HEK293 (cell line): ENCODE measurements at regions not wholly inside any gene's neighbourhood (a gene's known extent, or its start where the extent isn't known, plus 50 kb on each side); places are given as distances from the start of the nearest gene placed in this dataset.
"Not testable (repeated sequence)": the region's sequence is repeated elsewhere in the genome, so short reads cannot be mapped to it uniquely, and the experiment has no call there.

ENCODE experiments used
- CTCF ChIA-PET: fragments of 350-600 bp; formaldehyde crosslinking; extraction: SDS; loops from one replicate; lab custom pipeline; 2021; ENCODE audit warnings: antibody characterized with exemption; lab: Yijun Ruan, JAX
- POLR2A ChIA-PET: fragments of 300-600 bp; formaldehyde crosslinking; extraction: SDS; loops from one replicate; lab custom pipeline; 2020; ENCODE audit warnings: antibody characterized with exemption, inconsistent platforms; lab: Yijun Ruan, JAX
- H3K27ac ChIP-seq: fragments of 200-500 bp; sonication (Bioruptor generic); 2 replicates; pipeline ENCODE4 v1.5.1; 2014; ENCODE audit warnings: low read depth, low read length, control low read depth, inconsistent platforms; ENCODE audit errors: extremely low read depth
- H3K36me3 ChIP-seq, 2 experiments: fragments of 200-500 bp in 1 of 2; sonication (Bioruptor generic) in 1 of 2; 1 replicate in 1 of 2; 2 replicates in 1 of 2; pipeline ENCODE4 v1.5.1; 2014 to 2017; ENCODE audit warnings: inconsistent platforms in 2 of 2, low read length in 2 of 2; ENCODE audit not compliant: control insufficient read depth in 2 of 2, insufficient read depth in 1 of 2
- H3K4me1 ChIP-seq: fragments of 200-500 bp; sonication (Bioruptor generic); 2 replicates; pipeline ENCODE4 v1.5.1; 2014; ENCODE audit warnings: mild to moderate bottlenecking, low read length, inconsistent platforms; ENCODE audit not compliant: control insufficient read depth, insufficient read depth
- H3K4me3 ChIP-seq: 2 replicates; pipeline ENCODE4 v1.5.1; 2011; ENCODE audit warnings: low read depth, mild to moderate bottlenecking, control low read depth, low read length, moderate library complexity
- H3K9me3 ChIP-seq: fragments of 200-500 bp; sonication (Bioruptor generic); 2 replicates; pipeline ENCODE4 v1.5.1; 2014; ENCODE audit warnings: low read depth, low read length, inconsistent platforms; ENCODE audit not compliant: control insufficient read depth, insufficient read depth
- HOXC10 ChIP-seq: sonication (generic); formaldehyde crosslinking; IDR thresholded peaks from 2 replicates; pipeline ENCODE4 v1.8.1; 2023; ENCODE audit warnings: mild to moderate bottlenecking, missing genetic modification reagents
- IKZF3 ChIP-seq: fragments of 450-650 bp; IDR thresholded peaks from 2 replicates; pipeline ENCODE4 v1.5.0; 2018; ENCODE audit warnings: missing biosample characterization, mild to moderate bottlenecking, missing genetic modification characterization, moderate library complexity
- MZF1 ChIP-seq: fragments of 450-650 bp; formaldehyde crosslinking; IDR thresholded peaks from 2 replicates; pipeline ENCODE4 v1.5.1; 2017; ENCODE audit warnings: missing biosample characterization, missing genetic modification characterization, borderline replicate concordance
- REPIN1 ChIP-seq: fragments of 450-650 bp; formaldehyde crosslinking; IDR thresholded peaks from 2 replicates; pipeline ENCODE4 v1.5.1; 2017; ENCODE audit warnings: missing biosample characterization, missing genetic modification characterization, low read depth
- ZBTB11 ChIP-seq: fragments of 450-650 bp; formaldehyde crosslinking; conservative IDR thresholded peaks from 2 replicates; pipeline ENCODE4 v1.5.1; 2016; ENCODE audit warnings: low read depth, missing biosample characterization, missing genetic modification characterization
- ZBTB44 ChIP-seq: fragments of 450-650 bp; IDR thresholded peaks from 2 replicates; pipeline ENCODE4 v1.5.1; 2018; ENCODE audit warnings: missing biosample characterization, mild to moderate bottlenecking, missing genetic modification characterization
- ZBTB7A ChIP-seq: fragments of 450-650 bp; formaldehyde crosslinking; IDR thresholded peaks from 2 replicates; pipeline ENCODE4 v1.5.1; 2016; ENCODE audit warnings: low read depth, missing biosample characterization, missing genetic modification characterization
- ZNF114 ChIP-seq: fragments of 450-650 bp; formaldehyde crosslinking; IDR thresholded peaks from 2 replicates; pipeline ENCODE4 v1.5.0; 2017; ENCODE audit warnings: missing biosample characterization, missing genetic modification characterization
- ZNF202 ChIP-seq: fragments of 450-650 bp; formaldehyde crosslinking; IDR thresholded peaks from 2 replicates; pipeline ENCODE4 v1.5.1; 2016; ENCODE audit warnings: missing biosample characterization, missing genetic modification characterization, borderline replicate concordance
- ZNF239 ChIP-seq: fragments of 450-650 bp; formaldehyde crosslinking; IDR thresholded peaks from 2 replicates; pipeline ENCODE4 v1.5.1; 2016; ENCODE audit warnings: missing biosample characterization, missing genetic modification characterization
- ZNF48 ChIP-seq: fragments of 450-650 bp; formaldehyde crosslinking; IDR thresholded peaks from 2 replicates; pipeline ENCODE4 v1.5.1; 2016; ENCODE audit warnings: missing biosample characterization, missing genetic modification characterization
- ZNF596 ChIP-seq: fragments of 450-650 bp; IDR thresholded peaks from 2 replicates; pipeline ENCODE4 v1.5.0; 2018; ENCODE audit warnings: missing biosample characterization, mild to moderate bottlenecking, missing genetic modification characterization, moderate library complexity
- ZNF658 ChIP-seq: fragments of 450-650 bp; formaldehyde crosslinking; IDR thresholded peaks from 2 replicates; pipeline ENCODE4; 2016; ENCODE audit warnings: missing biosample characterization, missing genetic modification characterization
- ZNF707 ChIP-seq: fragments of 450-650 bp; formaldehyde crosslinking; IDR thresholded peaks from 2 replicates; pipeline ENCODE4 v1.5.1; 2016; ENCODE audit warnings: missing biosample characterization, missing genetic modification characterization
- ZNF792 ChIP-seq: fragments of 450-650 bp; formaldehyde crosslinking; IDR thresholded peaks from 2 replicates; pipeline ENCODE4 v1.5.1; 2016; ENCODE audit warnings: missing biosample characterization, missing genetic modification characterization
- ZSCAN30 ChIP-seq: fragments of 450-650 bp; IDR thresholded peaks from 2 replicates; pipeline ENCODE4 v1.5.1; 2018; ENCODE audit warnings: missing biosample characterization, mild to moderate bottlenecking, missing genetic modification characterization, moderate library complexity
- TF ChIP-seq, protein P1 (sequence below): fragments of 450-650 bp; formaldehyde crosslinking; IDR thresholded peaks from 2 replicates; pipeline ENCODE4 v1.5.1; 2017; ENCODE audit warnings: missing biosample characterization, missing genetic modification characterization
- TF ChIP-seq, protein P2 (sequence below): fragments of 450-650 bp; formaldehyde crosslinking; IDR thresholded peaks from 2 replicates; pipeline ENCODE4 v1.5.1; 2017; ENCODE audit warnings: missing biosample characterization, mild to moderate bottlenecking, missing genetic modification characterization, moderate library complexity

DNA sequence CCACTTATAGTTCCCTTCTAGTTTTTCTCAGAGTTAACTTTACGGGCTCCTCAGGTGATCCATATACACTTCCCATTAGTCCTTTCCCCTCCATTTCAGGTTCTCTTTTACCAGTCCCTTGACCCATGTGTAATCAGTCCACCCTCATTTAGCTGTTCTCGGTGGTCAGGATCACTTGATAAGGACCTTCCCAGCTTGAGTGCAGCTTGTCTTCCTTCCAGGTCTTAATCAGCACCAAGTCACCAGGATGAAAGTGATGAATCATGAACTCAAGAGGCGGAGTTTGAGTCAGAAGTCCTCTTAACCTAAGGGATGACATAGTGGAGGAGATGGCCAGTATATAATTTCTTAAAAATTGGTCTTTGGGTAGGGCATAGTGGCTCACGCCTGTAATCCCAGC, 63.1 kb upstream of the CNTNAP2 start:
- no peaks in the 10 kb centered on the region for H3K36me3 ChIP-seq
- no peak overlapping the region for H3K27ac ChIP-seq
- POLR2A ChIA-PET, result no interaction called here
- no peak overlapping the region for H3K4me3 ChIP-seq
- CTCF ChIA-PET, result no interaction called here
- H3K4me1 ChIP-seq, result no peaks in the 10 kb centered on the region
- TF ChIP-seq ZBTB7A (no peak), IKZF3 (no peak), ZNF239 (tag by site-specific recombination) (no peak), ZNF658 (tag by site-specific recombination) (no peak), ZBTB11 (tag by site-specific recombination) (no peak), HOXC10 (CRISPR knock-in tag) (no peak), REPIN1 (tag by site-specific recombination) (no peak), ZNF48 (tag by site-specific recombination) (no peak), MZF1 (tag by site-specific recombination) (no peak), ZNF792 (tag by site-specific recombination) (no peak), ZNF114 (tag by site-specific recombination) (no peak), ZBTB44 (tag by site-specific recombination) (no peak), ZSCAN30 (no peak), ZNF707 (tag by site-specific recombination) (no peak), ZNF596 (tag by site-specific recombination) (no peak), ZNF202 (no peak)
- TF ChIP-seq, protein P1, sequence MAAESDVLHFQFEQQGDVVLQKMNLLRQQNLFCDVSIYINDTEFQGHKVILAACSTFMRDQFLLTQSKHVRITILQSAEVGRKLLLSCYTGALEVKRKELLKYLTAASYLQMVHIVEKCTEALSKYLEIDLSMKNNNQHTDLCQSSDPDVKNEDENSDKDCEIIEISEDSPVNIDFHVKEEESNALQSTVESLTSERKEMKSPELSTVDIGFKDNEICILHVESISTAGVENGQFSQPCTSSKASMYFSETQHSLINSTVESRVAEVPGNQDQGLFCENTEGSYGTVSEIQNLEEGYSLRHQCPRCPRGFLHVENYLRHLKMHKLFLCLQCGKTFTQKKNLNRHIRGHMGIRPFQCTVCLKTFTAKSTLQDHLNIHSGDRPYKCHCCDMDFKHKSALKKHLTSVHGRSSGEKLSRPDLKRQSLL (tag by site-specific recombination), result no peak
- TF ChIP-seq, protein P2, sequence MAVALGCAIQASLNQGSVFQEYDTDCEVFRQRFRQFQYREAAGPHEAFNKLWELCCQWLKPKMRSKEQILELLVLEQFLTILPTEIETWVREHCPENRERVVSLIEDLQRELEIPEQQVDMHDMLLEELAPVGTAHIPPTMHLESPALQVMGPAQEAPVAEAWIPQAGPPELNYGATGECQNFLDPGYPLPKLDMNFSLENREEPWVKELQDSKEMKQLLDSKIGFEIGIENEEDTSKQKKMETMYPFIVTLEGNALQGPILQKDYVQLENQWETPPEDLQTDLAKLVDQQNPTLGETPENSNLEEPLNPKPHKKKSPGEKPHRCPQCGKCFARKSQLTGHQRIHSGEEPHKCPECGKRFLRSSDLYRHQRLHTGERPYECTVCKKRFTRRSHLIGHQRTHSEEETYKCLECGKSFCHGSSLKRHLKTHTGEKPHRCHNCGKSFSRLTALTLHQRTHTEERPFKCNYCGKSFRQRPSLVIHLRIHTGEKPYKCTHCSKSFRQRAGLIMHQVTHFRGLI, result no peak
- no peaks in the 10 kb centered on the region for H3K9me3 ChIP-seq

GRCh38 chr7:146043310-146043709, 73.3 kb upstream of the CNTNAP2 start:
- H3K4me1 ChIP-seq, H3K4me3 ChIP-seq, POLR2A ChIA-PET, H3K27ac ChIP-seq, H3K36me3 ChIP-seq, H3K9me3 ChIP-seq: not testable (repeated sequence)
- CTCF ChIA-PET, result interaction anchor here (0.6 kb wide), 1 partner anchor 38 kb away, joined by 5 read pairs; no protein-coding TSS in a partner anchor
